Esophagus squamous epithelium (tissue), 4 donors: ENCODE measurements at regions not wholly inside any gene's neighbourhood (a gene's known extent, or its start where the extent isn't known, plus 50 kb on each side); places are given as distances from the start of the nearest gene placed in this dataset.

Source experiments
- CTCF ChIP-seq, 6 experiments: fragments of 450-650 bp in 4 of 6; fragments of 200-600 bp in 2 of 6; sonication (generic) in 2 of 6; IDR thresholded peaks; one replicate each; pipeline ENCODE4 v1.5.1; 2016 to 2019; ENCODE audit warnings: antibody characterized with exemption in 6 of 6, mild to moderate bottlenecking in 4 of 6, moderate library complexity in 4 of 6
- POLR2A ChIP-seq, 4 donors: fragments of 450-650 bp; IDR thresholded peaks; one replicate each; pipeline ENCODE4 v1.6.1; 2017; ENCODE audit warnings: antibody characterized with exemption in 4 of 4, mild to moderate bottlenecking in 4 of 4, moderate library complexity in 3 of 4

GRCh38 chr1:201647094-201647493 is 108.2 kb downstream of the NAV1 start:
- no peak for TF ChIP-seq CTCF (IDR thresholded peaks at IDR 0.05)
- TF ChIP-seq POLR2A (IDR thresholded peaks at IDR 0.05): no peak
